Lower leg skin (tissue), 3 donors: ENCODE measurements at regions not wholly inside any gene's neighbourhood (a gene's known extent, or its start where the extent isn't known, plus 50 kb on each side); places are given as distances from the start of the nearest gene placed in this dataset.

Experiments used
- CTCF ChIP-seq, 3 donors: fragments of 450-650 bp; IDR thresholded peaks; one replicate each; pipeline ENCODE4 v1.5.1; 2016; ENCODE audit warnings: antibody characterized with exemption in 3 of 3, mild to moderate bottlenecking in 3 of 3, moderate library complexity in 2 of 3
- POLR2A ChIP-seq, 2 donors: fragments of 450-650 bp; IDR thresholded peaks; one replicate each; pipeline ENCODE4 v1.6.1; 2016 to 2017; ENCODE audit warnings: antibody characterized with exemption in 2 of 2, mild to moderate bottlenecking in 1 of 2, moderate library complexity in 1 of 2

- TF ChIP-seq CTCF (IDR thresholded peaks at IDR 0.05) = no peak
- no peak for TF ChIP-seq POLR2A (IDR thresholded peaks at IDR 0.05)
Observed at GRCh38 chr2:139241286-139241685, 461.1 kb upstream of the NXPH2 start.
